ENCODE measurements at regions not wholly inside any gene's neighbourhood (a gene's known extent, or its start where the extent isn't known, plus 50 kb on each side); places are given as distances from the start of the nearest gene placed in this dataset.

DNA sequence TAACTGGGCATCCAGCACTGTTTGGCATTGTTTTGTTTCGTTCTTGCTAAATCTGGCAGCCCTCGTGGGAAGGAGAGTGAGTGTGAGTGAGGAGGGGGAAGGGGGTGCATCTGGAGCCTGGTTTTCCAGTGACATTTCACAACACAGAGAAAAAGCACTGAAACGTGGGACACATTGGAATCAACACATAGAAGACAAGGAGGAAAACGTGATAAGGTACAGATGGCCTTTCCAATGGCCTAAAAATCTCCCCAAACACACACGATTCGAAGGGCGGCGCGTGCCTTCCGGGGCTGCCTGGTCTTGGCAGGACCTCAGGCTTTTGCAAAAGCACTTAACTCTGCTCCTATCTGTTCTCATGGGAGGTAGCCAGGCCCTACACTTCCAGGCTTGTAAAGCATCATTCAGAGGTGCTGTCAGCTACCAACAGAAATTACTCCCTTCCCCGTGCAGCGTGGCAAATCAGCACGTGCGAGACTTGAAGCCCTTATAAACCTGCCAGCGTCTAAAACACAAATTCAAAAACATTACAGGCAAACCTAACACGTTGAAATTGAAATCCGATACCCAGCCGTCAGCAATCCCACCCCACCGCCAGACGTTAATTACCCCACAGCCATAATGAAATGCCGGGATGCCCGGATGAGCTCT, 129.4 kb downstream of the OLFM1 start:
- DNase-seq (ENCODE audit: extremely low read depth in 1 of 11, low read depth in 9 of 11, low spot score in 4 of 11), result no peak

DNA sequence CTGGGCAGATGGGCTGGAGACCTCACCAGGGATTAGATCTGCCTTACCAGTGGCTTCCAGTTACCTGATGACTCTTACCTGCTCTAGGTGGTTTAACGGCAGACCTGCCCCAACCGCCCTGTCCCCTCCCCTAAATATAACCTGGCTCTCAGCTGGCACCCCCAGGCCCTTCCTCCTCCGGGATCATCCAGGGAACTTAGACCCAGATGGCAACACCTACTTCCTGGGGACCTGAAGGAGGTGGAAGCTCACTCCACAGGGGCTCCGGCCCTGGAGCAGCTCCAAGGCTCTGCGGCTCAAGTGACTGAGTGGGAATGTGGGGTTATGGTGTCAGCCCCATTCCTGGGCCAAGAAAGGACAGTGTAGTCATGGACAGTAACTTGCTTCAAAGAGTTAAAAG, 130.4 kb downstream of the OLFM1 start:
- DNase-seq (ENCODE audit: extremely low read depth in 1 of 11, low read depth in 9 of 11, low spot score in 4 of 11), result no peak

DNA sequence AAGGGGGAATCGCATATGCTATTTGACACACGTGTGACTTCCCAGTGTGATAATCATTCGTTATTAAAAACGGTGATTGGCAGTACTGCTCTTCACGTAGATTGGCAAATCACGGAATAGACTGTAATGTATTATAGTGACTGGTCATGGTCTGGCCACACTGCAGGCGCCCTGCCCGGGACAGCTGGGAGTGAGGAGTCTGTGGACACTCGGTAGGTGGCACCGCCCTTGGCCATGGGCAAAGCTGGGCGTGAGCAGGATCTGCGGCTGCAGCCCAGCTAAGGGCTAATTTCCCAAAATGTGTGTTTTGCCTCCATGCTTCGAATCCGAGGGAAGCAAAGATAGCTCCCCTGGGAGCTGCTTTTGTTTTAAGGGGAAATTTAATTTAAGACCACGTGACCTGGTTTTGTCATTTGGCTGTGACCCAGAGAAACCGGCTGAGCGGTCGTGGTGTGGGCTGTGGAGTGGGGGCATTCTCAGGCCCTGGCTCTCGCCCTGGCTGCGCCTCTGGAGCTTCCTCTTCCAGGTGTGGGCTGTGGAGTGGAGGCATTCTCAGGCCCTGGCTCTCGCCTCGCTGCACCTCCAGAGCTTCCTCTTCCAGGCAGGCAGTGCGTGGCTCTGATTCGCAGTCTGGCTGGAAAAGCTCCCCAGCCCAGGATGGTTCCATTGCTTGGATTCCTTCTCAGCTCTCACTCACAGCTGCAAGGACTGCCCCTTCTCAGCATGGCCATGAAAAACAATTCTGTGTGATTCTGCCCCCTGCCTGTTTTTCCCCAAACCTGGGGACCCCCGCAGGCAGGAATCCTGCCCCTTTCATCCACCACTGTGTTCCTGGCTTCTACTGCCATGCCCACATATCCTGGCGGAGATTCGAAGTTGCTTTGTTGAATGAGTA, 131.1 kb downstream of the OLFM1 start:
- peak in 1 of 11 donors; percentile 29 for DNase-seq (ENCODE audit: extremely low read depth in 1 of 11, low read depth in 9 of 11, low spot score in 4 of 11)

DNA sequence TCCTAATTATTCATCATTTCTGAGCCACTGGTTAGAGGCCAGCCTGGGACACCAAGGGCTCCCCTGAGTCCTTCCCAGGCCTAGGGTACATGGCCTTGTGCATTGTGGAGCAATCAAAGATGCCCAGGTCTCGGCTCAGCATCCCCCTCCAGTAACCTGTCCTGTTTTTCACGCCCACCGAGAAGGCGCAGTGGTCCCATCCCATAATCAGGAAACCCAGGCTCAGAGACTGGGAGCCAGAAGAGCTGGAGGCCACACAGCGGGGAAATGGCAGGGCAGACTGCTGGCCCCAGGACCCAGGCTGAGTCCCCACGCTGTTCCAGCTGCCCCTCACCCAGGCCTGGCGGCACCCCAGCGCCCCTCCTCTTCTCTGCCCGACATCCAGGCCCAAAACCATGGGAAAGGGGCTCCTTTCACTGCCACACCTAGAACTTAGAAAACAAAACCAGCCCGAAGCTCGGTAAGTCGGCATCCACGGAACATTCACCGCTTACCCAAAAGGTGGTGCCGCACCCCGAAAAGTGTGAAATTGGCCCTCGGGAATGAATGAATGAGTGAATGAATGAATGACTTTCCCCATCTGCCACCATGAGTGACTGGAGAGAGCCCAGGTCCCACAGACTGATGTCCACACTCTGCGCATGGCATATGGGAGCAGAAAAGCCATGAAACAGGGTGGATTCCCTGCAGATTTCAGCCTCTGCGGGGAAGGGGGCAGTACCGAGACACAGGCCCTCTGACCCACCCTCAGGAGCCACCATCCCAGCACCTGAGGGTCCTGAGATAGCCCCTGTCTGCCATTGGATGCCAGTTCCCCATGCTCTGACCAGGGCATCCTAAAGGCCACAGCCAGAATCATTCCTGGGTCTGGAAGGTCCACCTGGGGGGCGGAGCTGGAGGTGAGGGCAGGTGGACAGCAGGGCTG, 132.5 kb downstream of the OLFM1 start:
- DNase-seq (ENCODE audit: extremely low read depth in 1 of 11, low read depth in 9 of 11, low spot score in 4 of 11), result no peak

DNA sequence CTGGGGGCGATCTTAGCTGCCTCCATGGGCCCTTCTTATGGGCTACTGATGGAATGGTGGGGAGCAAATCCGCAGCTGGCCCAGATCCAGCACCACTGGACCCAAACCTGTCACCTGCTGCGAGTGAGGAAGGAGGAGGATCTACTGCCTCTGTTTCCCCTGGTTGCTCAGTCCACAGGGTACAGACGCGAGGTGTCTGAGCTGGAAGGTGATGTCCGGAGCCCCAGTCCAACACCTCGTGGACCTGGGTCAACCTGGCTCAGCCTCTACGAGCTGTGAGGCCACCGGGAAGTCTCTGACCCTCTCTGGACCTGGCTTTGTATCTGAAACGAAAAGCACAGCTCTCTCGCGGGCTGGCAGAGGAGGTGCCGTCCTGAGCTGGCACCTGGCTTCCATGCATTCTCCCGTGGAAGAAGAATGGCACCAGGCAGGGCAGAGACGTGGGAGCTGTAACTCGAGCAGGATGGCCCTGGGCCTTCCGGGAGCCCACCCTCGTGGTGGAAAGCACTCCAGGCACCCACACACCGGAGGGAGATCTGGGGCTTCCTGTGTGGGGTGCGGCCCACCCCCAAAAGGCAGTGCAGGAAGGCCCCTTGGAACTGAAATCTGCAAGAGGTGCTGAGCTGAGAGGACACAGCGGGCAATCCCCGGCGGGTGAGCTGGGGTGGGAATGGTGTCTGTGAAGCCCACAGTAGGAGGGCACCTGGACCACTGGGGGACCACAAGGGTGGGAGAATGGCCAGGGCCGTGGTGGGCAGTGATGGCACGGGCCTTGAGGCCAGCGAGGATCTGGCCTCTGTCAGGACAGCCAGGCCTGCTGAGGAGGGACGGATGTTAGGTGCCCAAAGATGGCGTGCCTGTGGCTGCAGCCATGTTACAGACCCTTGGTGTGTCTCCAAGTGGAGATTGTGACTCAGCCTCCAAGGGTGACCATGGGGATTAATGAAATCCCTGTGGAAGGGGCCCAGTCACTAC, 133.4 kb downstream of the OLFM1 start:
- DNase-seq (ENCODE audit: extremely low read depth in 1 of 11, low read depth in 9 of 11, low spot score in 4 of 11), result no peak

DNA sequence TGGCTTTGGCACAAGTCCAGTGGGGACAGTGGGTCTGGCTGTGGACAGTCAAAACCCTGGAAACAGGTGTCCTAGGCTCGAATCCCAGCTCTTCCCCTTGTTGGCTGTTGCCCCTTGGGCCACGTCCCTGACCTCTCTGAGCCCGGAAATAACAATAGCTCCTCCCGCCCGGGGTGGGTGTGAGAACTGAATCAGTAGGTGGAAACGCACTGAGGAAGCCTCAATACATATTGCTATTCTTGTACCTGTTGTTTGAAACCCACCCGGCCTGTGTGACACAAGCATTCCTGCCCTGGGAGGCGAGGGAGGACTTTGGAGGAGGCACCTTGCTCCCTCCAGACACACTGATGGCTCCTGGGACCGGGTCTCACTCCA, 134.1 kb downstream of the OLFM1 start:
- DNase-seq (ENCODE audit: extremely low read depth in 1 of 11, low read depth in 9 of 11, low spot score in 4 of 11), result no peak

DNA sequence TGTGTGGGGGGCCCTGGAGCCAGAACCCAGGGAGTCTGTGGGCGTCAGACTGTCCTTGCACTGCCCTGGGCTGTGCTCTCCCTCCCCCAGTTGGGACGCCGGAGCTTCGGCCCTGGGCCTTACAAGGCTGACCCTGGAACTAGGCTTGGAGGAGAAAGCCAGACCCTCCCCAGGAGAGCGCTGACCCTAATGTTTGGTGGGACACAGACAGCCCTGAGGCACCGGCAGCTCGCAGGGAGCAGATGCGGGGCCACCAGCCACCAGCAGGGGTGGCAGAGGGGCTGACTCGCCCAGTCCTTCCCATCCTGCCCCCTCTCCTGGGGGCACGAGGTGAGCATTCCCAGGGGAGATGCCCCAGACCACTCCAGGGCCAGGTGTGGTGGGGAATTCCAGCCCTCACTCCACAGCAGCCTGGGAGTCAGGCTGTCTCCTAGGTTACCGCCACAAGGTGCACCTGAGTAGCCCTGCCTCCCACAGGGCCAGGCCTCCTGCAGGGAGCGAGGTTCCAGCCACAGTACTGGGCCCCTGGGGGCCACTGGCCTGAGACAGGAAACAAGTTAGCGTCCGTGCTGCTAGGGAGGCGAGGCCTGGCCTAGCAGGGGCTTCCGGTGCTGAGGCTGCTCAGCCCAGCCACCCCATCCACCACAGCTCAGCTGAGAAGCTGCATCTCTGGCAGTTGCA, 134.6 kb downstream of the OLFM1 start:
- DNase-seq (ENCODE audit: extremely low read depth in 1 of 11, low read depth in 9 of 11, low spot score in 4 of 11), result no peak

DNA sequence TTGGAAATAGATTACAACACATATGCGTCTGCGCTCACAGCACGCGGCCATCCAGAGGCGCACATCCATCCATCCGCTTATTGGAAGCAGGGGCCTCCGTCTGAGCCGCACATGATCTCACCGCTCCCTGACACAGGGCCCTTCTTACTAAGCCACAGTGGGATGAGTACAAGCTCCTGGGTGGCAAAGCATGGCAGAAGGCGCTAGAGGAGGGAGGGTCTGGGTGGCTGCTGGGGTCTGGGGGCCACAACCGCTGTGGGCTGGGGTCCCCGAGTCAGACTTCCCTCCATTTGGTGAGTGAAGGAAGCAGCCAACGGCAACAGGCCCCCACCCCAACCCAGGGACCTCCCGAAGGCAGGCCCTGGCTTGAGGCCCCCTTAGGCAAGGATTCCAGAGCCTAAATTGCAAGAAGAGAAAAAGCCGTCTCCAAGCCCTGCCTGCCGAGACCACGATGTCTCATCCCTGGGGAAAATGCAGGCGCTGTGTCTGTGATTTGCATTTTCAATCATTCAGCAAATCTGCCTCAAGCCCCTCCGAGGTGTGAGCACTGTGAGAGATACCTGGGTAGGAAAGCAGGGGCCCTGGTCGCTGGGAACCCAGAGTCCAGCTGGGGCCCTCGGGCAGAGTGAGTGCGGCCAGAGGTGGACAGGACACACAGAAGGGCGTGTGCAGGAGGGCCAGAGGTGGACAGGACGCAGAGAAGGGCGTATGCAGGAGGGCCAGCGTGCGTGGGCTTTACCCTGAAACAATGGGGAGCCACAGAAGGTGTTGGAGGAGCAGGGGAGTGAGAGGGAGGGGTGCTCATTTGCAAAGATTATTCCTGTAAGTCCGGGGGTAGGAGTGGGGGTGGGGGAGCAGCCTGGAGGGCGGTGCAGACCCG, 135.7 kb downstream of the OLFM1 start:
- DNase-seq (ENCODE audit: extremely low read depth in 1 of 11, low read depth in 9 of 11, low spot score in 4 of 11), result no peak

DNA sequence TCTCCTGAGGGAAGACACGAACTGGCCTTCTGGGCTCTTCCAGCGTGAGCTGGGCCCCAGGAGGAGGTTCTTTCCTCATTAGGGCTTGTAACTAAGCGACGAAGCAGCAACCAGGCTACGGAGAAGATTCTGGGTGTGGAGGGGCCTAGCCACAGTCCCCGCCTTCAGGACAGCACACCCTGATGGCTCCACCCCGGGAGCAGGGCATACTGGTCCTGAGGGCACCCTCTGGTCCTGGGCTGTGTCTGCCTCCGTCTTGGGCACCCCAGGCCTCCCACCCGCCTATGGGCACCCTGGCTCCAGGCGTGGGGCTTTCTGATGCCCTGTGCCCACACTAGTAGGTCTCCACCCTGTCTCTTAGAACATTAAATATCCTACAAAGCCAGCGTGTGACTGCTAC, 136.4 kb downstream of the OLFM1 start:
- no peak for DNase-seq (ENCODE audit: extremely low read depth in 1 of 11, low read depth in 9 of 11, low spot score in 4 of 11)

DNA sequence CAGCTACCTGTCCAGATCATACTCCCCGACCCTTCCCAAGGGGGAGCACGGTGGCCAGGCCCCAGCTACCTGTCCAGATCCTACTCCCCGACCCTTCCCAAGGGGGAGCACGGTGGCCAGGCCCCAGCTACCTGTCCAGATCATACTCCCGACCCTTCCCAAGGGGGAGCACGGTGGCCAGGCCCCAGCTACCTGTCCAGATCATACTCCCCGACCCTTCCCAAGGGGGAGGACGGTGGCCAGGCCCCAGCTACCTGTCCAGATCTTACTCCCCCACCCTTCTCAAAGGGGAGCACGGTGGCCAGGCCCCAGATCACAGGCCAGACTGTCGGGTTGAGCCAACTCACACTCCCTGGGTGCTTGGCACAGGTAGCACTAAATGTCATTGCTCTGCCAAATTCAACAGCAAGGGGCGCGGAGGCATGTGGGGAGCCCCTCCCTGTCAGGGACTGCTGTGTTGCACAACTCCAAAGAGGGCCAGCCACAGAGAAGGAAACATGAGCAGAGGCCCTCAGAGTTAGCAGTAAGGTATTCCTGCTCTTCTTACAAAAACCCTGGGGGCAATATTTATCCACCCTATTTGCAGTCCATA, 136.9 kb downstream of the OLFM1 start:
- DNase-seq (ENCODE audit: extremely low read depth in 1 of 11, low read depth in 9 of 11, low spot score in 4 of 11), result no peak

DNA sequence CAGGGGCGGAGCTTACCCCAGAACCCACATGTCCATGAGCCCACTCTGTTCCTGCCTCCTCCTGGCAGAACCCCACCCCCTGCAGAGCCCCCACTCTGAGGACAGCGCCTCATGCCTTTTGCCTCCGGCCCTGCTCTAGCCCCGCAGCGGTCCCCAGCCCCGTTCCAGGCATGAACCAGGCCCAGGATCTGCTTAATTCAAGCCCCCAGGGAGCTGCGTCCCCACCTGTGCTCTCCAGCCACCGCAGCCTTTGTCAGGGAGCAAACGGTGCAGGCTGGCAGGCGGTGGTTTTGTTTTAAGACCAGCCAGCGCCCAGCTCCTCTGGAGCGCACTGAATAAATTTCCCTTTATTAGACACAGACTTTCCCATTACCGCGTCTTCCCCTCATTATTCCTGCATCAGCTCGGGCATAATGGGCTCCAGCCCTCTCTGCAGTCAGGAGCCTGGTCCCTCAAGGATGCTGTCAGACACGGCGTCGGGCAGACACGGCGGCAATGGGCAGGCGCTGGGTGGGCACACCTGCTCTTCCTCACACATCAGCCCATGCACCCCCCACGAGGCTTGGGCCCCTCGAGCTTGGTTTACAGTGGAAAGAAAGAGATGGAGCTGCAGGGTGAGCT, 137.6 kb downstream of the OLFM1 start:
- DNase-seq (ENCODE audit: extremely low read depth in 1 of 11, low read depth in 9 of 11, low spot score in 4 of 11), result no peak

DNA sequence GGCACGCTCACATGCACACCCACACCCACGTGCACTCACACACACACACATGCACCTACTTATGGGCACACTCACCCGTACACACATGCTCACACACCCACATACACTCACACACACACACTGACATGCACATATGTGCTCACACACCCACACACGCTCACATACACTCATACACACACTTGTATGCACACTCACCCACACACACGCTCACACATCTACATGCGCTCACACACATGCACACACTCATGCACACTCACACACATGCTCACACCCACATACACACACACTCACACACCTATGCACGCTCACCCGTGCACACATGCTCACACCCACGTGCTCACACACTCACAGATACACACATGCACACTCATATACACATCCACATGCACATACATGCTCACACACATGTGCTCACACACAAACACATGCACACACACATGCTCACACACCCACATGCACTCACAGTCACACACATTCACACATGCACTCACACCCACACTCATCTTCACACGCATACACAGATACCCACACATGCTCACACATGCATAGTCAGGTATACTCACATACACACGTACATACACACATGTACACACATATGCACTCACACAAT, 138.3 kb downstream of the OLFM1 start:
- no peak for DNase-seq (ENCODE audit: extremely low read depth in 1 of 11, low read depth in 9 of 11, low spot score in 4 of 11)

DNA sequence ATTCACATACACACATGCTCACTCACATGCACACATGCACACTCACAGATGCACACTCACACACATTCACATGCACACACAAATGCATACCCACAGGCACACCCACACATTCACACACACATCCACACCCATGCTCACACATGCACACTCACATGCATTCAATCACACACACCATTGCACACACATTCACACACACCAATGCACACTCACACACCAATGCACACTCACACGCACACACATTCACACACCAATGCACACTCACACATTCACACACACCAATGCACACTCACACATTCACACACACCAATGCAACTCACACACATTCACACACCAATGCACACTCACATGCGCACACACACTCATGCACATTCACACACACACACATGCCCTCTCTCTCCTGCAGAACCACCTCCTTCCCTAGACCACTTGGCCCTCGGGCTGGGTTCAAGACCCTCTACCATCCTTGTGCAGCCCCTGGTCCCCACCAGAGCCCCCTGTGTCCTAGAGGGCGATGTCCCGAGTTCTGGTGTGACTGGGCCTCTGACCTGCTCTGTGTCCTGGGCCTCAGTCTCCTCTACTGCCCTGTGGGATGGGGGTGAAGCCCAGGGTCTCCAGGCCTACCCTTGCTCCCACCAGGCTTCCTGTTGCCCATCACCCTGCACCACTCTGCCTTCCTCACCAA, 139.0 kb downstream of the OLFM1 start:
- no peak for DNase-seq (ENCODE audit: extremely low read depth in 1 of 11, low read depth in 9 of 11, low spot score in 4 of 11)

DNA sequence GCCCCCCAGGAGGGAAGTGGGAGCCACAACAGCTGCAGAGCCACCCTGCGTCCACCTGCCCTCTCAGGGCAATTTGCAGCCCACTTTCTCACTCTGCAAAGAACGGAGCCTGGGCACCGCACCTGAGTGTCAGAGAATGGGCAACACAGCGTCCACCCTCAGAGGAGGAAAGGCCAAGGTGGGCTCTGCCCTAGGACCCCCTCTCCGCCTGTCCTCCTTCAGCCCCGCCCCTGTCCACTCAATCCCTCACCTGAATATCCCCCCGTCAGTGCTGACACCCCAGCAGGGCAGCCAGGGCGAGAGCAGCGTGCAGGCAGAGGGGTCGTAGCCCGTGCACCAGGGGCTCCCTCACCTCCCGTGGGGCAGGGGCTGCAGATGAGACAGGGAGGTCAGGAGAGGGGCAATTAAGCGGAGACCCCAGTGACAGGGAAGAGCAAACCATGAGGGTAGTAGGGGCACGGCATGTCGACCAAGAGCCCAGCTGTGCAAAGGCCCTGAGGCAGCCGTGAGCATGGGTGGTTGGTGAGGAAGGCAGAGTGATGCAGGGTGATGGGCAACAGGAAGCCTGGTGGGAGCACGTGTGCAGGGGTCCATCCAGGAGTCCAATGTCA, 140.3 kb downstream of the OLFM1 start:
- no peak for DNase-seq (ENCODE audit: extremely low read depth in 1 of 11, low read depth in 9 of 11, low spot score in 4 of 11)
